HepG2 (cell line): ENCODE measurements at regions not wholly inside any gene's neighbourhood (a gene's known extent, or its start where the extent isn't known, plus 50 kb on each side); places are given as distances from the start of the nearest gene placed in this dataset.

ENCODE experiments used
- ATAC-seq: fragments of 200-7000 bp; cut with Tn5 transposase; 3 replicates; pipeline ENCODE4 v1.9.1; 2020; ENCODE audit warnings: mild to moderate bottlenecking, moderate library complexity
- BruUV-seq: library from RNA; stranded (reverse); fragments of 400-500 nt; replicated peaks from 2 replicates; lab custom pipeline; 2021; lab: Mats Ljungman, UMichigan
- CTCF ChIA-PET: fragments of 300-600 bp; formaldehyde crosslinking; extraction: SDS; loops from one replicate; lab custom pipeline; 2021; ENCODE audit warnings: low total read pairs, inconsistent platforms, low intra/inter-chr PET ratio; lab: Yijun Ruan, JAX
- POLR2A ChIA-PET: fragments of 350-600 bp; sonication (Branson Sonifier 250); formaldehyde crosslinking; loops from one replicate; lab custom pipeline; 2020; ENCODE audit warnings: antibody characterized with exemption, inconsistent platforms; lab: Yijun Ruan, JAX
- DNase-seq: peaks from one replicate; pipeline ENCODE4 v3.0.0-alpha.2; 2015; ENCODE audit warnings: low spot score
- FAIRE-seq: peaks from 3 replicates; lab custom pipeline; 2011; peaks lifted over from hg19 to GRCh38; lab: Jason Lieb, UNC
- H2AFZ ChIP-seq: one replicate; pipeline ENCODE4 v1.6.1; 2011; ENCODE audit warnings: low read length, inconsistent platforms
- H3K27ac ChIP-seq: fragments of 300-600 bp; 3 replicates; pipeline ENCODE4 v1.8.0; 2011; ENCODE audit warnings: mixed run types, mild to moderate bottlenecking, mixed read lengths, low read length, inconsistent platforms; ENCODE audit not compliant: insufficient read depth; ENCODE audit errors: extremely low read length
- H3K27me3 ChIP-seq, 2 experiments: fragments of 200-600 bp in 1 of 2; 2 replicates in 1 of 2; 3 replicates in 1 of 2; pipeline versions ENCODE4 v1.6.0 to v1.8.0; 2011; ENCODE audit warnings: low read length in 2 of 2, mild to moderate bottlenecking in 2 of 2, moderate library complexity in 2 of 2, inconsistent platforms in 1 of 2; ENCODE audit not compliant: insufficient read depth in 2 of 2, control insufficient read depth in 1 of 2
- H3K36me3 ChIP-seq, 2 experiments: fragments of 200-600 bp in 1 of 2; replicated peaks in 1 of 2; 2 replicates in 1 of 2; 3 replicates in 1 of 2; pipeline versions ENCODE4 v1.5.1 to v1.8.0; 2011; ENCODE audit warnings: low read length in 2 of 2, inconsistent platforms in 1 of 2; ENCODE audit not compliant: insufficient read depth in 2 of 2, control insufficient read depth in 1 of 2
- H3K4me1 ChIP-seq: 2 replicates; pipeline ENCODE4 v1.5.1; 2012; ENCODE audit warnings: low read length, inconsistent platforms; ENCODE audit not compliant: insufficient read depth
- H3K4me2 ChIP-seq: 2 replicates; pipeline ENCODE4 v1.6.0; 2011; ENCODE audit warnings: low read depth, low read length, inconsistent platforms
- H3K4me3 ChIP-seq, 3 experiments: fragments of 200-600 bp in 1 of 3; sonication (generic), shearing (Covaris generic) in 1 of 3; replicated peaks in 1 of 3; 2 replicates each; pipeline ENCODE4 v1.5.1; 2011 to 2016; ENCODE audit warnings: low read length in 3 of 3, inconsistent platforms in 2 of 3, low read depth in 2 of 3, mild to moderate bottlenecking in 2 of 3, control low read depth in 1 of 3, mixed read lengths in 1 of 3; ENCODE audit not compliant: insufficient read depth in 1 of 3
- H3K79me2 ChIP-seq: one replicate; pipeline ENCODE4 v1.6.1; 2011; ENCODE audit warnings: low read length, inconsistent platforms; ENCODE audit not compliant: insufficient read depth
- H3K9ac ChIP-seq: 2 replicates; pipeline ENCODE4 v1.6.0; 2011; ENCODE audit warnings: mild to moderate bottlenecking, low read depth, low read length, inconsistent platforms; ENCODE audit not compliant: insufficient read depth
- H3K9me3 ChIP-seq: 2 replicates; pipeline ENCODE4 v1.5.1; 2012; ENCODE audit warnings: mild to moderate bottlenecking, low read length
- H4K20me1 ChIP-seq: 2 replicates; pipeline ENCODE4 v1.6.0; 2011; ENCODE audit warnings: inconsistent platforms, mild to moderate bottlenecking, low read length, moderate library complexity; ENCODE audit not compliant: insufficient read depth
- BCL3 ChIP-seq: sonication (generic); formaldehyde crosslinking; IDR thresholded peaks from 2 replicates; pipeline ENCODE4 v1.5.1; 2020; ENCODE audit warnings: mild to moderate bottlenecking, missing genetic modification reagents, moderate library complexity
- CAMTA2 ChIP-seq: sonication (generic); formaldehyde crosslinking; IDR thresholded peaks from 2 replicates; pipeline ENCODE4 v1.4.0; 2020; ENCODE audit warnings: mild to moderate bottlenecking, missing genetic modification reagents, borderline replicate concordance
- CBFB ChIP-seq: sonication (generic); formaldehyde crosslinking; IDR thresholded peaks from 2 replicates; pipeline ENCODE4 v1.4.0; 2020; ENCODE audit warnings: missing genetic modification reagents
- DR1 ChIP-seq: sonication (generic); formaldehyde crosslinking; IDR thresholded peaks from 2 replicates; pipeline ENCODE4 v1.8.0; 2021; ENCODE audit warnings: mild to moderate bottlenecking, missing genetic modification reagents, inconsistent platforms
- IRF1 ChIP-seq: sonication (generic); formaldehyde crosslinking; IDR thresholded peaks from 2 replicates; pipeline ENCODE4 v1.4.0; 2020; ENCODE audit warnings: low read depth, mild to moderate bottlenecking, missing genetic modification reagents
- MATR3 ChIP-seq: sonication (generic); formaldehyde crosslinking; IDR thresholded peaks from 2 replicates; pipeline ENCODE4 v1.4.0; 2020; ENCODE audit warnings: missing genetic modification reagents
- MXI1 ChIP-seq: IDR thresholded peaks from 3 replicates; pipeline ENCODE4 v1.6.1; 2012; ENCODE audit warnings: low read depth, low read length, inconsistent platforms, borderline replicate concordance
- NFATC3 ChIP-seq: sonication (generic); formaldehyde crosslinking; IDR thresholded peaks from 2 replicates; pipeline ENCODE4 v1.5.1; 2020; ENCODE audit warnings: mild to moderate bottlenecking, missing genetic modification reagents
- NONO ChIP-seq, 2 experiments: fragments of 450-650 bp in 1 of 2; sonication (generic) in 1 of 2; formaldehyde crosslinking in 1 of 2; IDR thresholded peaks in 1 of 2; conservative IDR thresholded peaks in 1 of 2; 2 replicates each; pipeline versions ENCODE4 v1.6.1 to v1.8.0; 2017 to 2022; ENCODE audit warnings: mild to moderate bottlenecking in 1 of 2, missing genetic modification reagents in 1 of 2, moderate library complexity in 1 of 2
- SRSF1 ChIP-seq: fragments of 200-400 bp; formaldehyde crosslinking; optimal IDR thresholded peaks from 2 replicates; pipeline ENCODE3; 2017; ENCODE audit warnings: mild to moderate bottlenecking, low read depth, low read length, moderate library complexity
- THAP11 ChIP-seq: IDR thresholded peaks from 2 replicates; pipeline ENCODE4 v1.6.1; 2016; ENCODE audit warnings: missing biosample characterization, missing genetic modification reagents
- XBP1 ChIP-seq: sonication (generic); formaldehyde crosslinking; IDR thresholded peaks from 2 replicates; pipeline ENCODE4 v1.5.0; 2020; ENCODE audit warnings: missing genetic modification reagents
- ZNF280B ChIP-seq: sonication (generic); formaldehyde crosslinking; IDR thresholded peaks from 2 replicates; pipeline ENCODE4 v1.5.0; 2020; ENCODE audit warnings: missing genetic modification reagents, mild to moderate bottlenecking, borderline replicate concordance
- ZNF691 ChIP-seq: sonication (generic); formaldehyde crosslinking; IDR thresholded peaks from 2 replicates; pipeline ENCODE4 v1.4.0; 2020; ENCODE audit warnings: missing genetic modification reagents, low read depth, mild to moderate bottlenecking, borderline replicate concordance
- ZNF704 ChIP-seq: sonication (generic); formaldehyde crosslinking; IDR thresholded peaks from 2 replicates; pipeline ENCODE4 v1.8.1; 2023; ENCODE audit warnings: mild to moderate bottlenecking, inconsistent platforms, moderate library complexity, missing genetic modification reagents, borderline replicate concordance
- WGBS: methylation state at CpG from one replicate; pipeline ENCODE4 v1.1.6; 2017; ENCODE audit warnings: low lambda C conversion rate; 5-methylcytosine and 5-hydroxymethylcytosine counted together
- in situ Hi-C: cut with HindIII; loops from 2 replicates; pipeline ENCODE4 v1.10.0; 2017; ENCODE audit warnings: low pct_unique_long_range_greater_than_20kb; ENCODE audit not compliant: extremely low pct_ligation_motif_present
- intact Hi-C: fragments of 100-400 bp; cut with micrococcal nuclease; formaldehyde crosslinking; loops from one replicate; pipeline ENCODE4 v1.10.0; 2022; ENCODE audit not compliant: unreplicated experiment

- 16% methylated on average over 10 of the region's 10 CpGs for WGBS
- Histone ChIP-seq H3K36me3 (no peaks in the 10 kb centered on the region), H3K4me2 (no peak overlapping the region), H3K27me3 (peaks cover 0 to 6% of the 10 kb centered on the region in 2 experiments; a peak in 1 of 5 replicates), H3K27ac (no peak overlapping the region), H3K79me2 (no peaks in the 10 kb centered on the region), H3K4me1 (no peaks in the 10 kb centered on the region), H2AFZ (no peak overlapping the region), H3K4me3 (no peak overlapping the region), H4K20me1 (no peaks in the 10 kb centered on the region), H3K9ac (no peak overlapping the region), H3K9me3 (no peaks in the 10 kb centered on the region)
- intact Hi-C loops (no loop called here), in situ Hi-C loops (no loop called here)
- CTCF ChIA-PET: no interaction called here
- DNase-seq (peak; percentile 18), FAIRE-seq (no peak), ATAC-seq (peak; percentile 88)
- BruUV-seq: no TSS peak
- TF ChIP-seq MXI1: no peak
- no peak for TF ChIP-seq CBFB (CRISPR knock-in tag)
- no peak for TF ChIP-seq CAMTA2 (CRISPR knock-in tag)
- no peak for TF ChIP-seq SRSF1
- TF ChIP-seq NONO (IDR thresholded peaks at IDR 0.05): no peak
- TF ChIP-seq NONO (CRISPR knock-in tag; conservative IDR thresholded peaks at IDR 0.05): no peak
- no peak for TF ChIP-seq THAP11 (CRISPR knock-in tag)
- no peak for TF ChIP-seq DR1 (CRISPR knock-in tag)
- no peak for TF ChIP-seq IRF1 (CRISPR knock-in tag)
- no peak for TF ChIP-seq NFATC3 (CRISPR knock-in tag)
- TF ChIP-seq ZNF280B (CRISPR knock-in tag): no peak
- TF ChIP-seq MATR3 (CRISPR knock-in tag): no peak
- no peak for TF ChIP-seq XBP1 (CRISPR knock-in tag)
- TF ChIP-seq ZNF691 (CRISPR knock-in tag): no peak
- TF ChIP-seq BCL3 (CRISPR knock-in tag): no peak
- TF ChIP-seq ZNF704 (CRISPR knock-in tag): no peak
- POLR2A ChIA-PET: no interaction called here
Observed at GRCh38 chr1:63087966-63088365, 234.4 kb upstream of the FOXD3 start.
